H1 (cell line): ENCODE measurements at regions not wholly inside any gene's neighbourhood (a gene's known extent, or its start where the extent isn't known, plus 50 kb on each side); places are given as distances from the start of the nearest gene placed in this dataset.

Experiments
- CTCF ChIA-PET: fragments of 300-600 bp; sonication (Branson Sonifier 250); formaldehyde crosslinking; loops from one replicate; lab custom pipeline; 2021; ENCODE audit not compliant: partially characterized antibody; lab: Charles Lee
- POLR2A ChIA-PET: fragments of 300-600 bp; sonication (Branson Sonifier 250); formaldehyde crosslinking; loops from one replicate; lab custom pipeline; 2021; ENCODE audit warnings: inconsistent platforms; ENCODE audit not compliant: partially characterized antibody; lab: Charles Lee
- DNase-seq, 2 experiments: peaks; one replicate each; pipeline versions ENCODE4 v3.0.0 to v3.0.0-alpha.2; 2010 to 2022; ENCODE audit warnings: low spot score in 2 of 2, low read depth in 1 of 2, mixed read lengths in 1 of 2
- FAIRE-seq: peaks from 2 replicates; lab custom pipeline; 2011; peaks lifted over from hg19 to GRCh38; lab: Jason Lieb, UNC
- H2AFZ ChIP-seq: 2 replicates; pipeline ENCODE4 v1.8.1; 2012; ENCODE audit warnings: low read length, inconsistent platforms
- H2AK5ac ChIP-seq: 2 replicates; pipeline ENCODE4 v1.6.1; 2013; ENCODE audit warnings: low read depth, low read length
- H2BK120ac ChIP-seq: replicated peaks from 2 replicates; pipeline ENCODE3; 2013; ENCODE audit warnings: low read depth, low read length, inconsistent platforms
- H2BK12ac ChIP-seq: 2 replicates; pipeline ENCODE4 v1.6.1; 2013; ENCODE audit warnings: low read depth, low read length
- H2BK15ac ChIP-seq: 2 replicates; pipeline ENCODE4 v1.6.1; 2013; ENCODE audit warnings: low read length
- H2BK20ac ChIP-seq: 2 replicates; pipeline ENCODE4 v1.6.1; 2013; ENCODE audit warnings: low read length
- H2BK5ac ChIP-seq: 2 replicates; pipeline ENCODE4 v1.6.1; 2013; ENCODE audit warnings: low read depth, low read length
- H3K14ac ChIP-seq: 2 replicates; pipeline ENCODE4 v1.6.1; 2013; ENCODE audit warnings: inconsistent platforms; ENCODE audit not compliant: insufficient read length
- H3K18ac ChIP-seq: 2 replicates; pipeline ENCODE4 v1.6.1; 2013; ENCODE audit warnings: low read length; ENCODE audit errors: extremely low read depth
- H3K23ac ChIP-seq: 2 replicates; pipeline ENCODE4 v1.6.1; 2013; ENCODE audit warnings: inconsistent platforms; ENCODE audit not compliant: insufficient read length
- H3K23me2 ChIP-seq: 2 replicates; pipeline ENCODE4 v1.6.1; 2013; ENCODE audit warnings: low read depth, low read length
- H3K27ac ChIP-seq: 2 replicates; pipeline ENCODE4 v1.6.1; 2011; ENCODE audit warnings: low read depth, low read length, inconsistent platforms
- H3K27me3 ChIP-seq, 4 experiments: replicated peaks in 1 of 4; 1 replicate in 1 of 4; 2 replicates in 3 of 4; pipeline versions ENCODE4 v1.6.1 to v1.8.1; 2011 to 2013; ENCODE audit warnings: low read length in 3 of 4, mild to moderate bottlenecking in 3 of 4, inconsistent platforms in 2 of 4, mixed read lengths in 2 of 4, moderate library complexity in 1 of 4; ENCODE audit not compliant: control insufficient read depth in 3 of 4, insufficient read depth in 3 of 4; ENCODE audit errors: extremely low read depth in 1 of 4
- H3K36me3 ChIP-seq, 4 experiments: 2 replicates each; pipeline versions ENCODE4 v1.6.1 to v1.8.1; 2011 to 2013; ENCODE audit warnings: mild to moderate bottlenecking in 4 of 4, low read length in 3 of 4, moderate library complexity in 2 of 4, control low read depth in 1 of 4, inconsistent platforms in 1 of 4; ENCODE audit not compliant: insufficient read depth in 4 of 4, control insufficient read depth in 2 of 4
- H3K4ac ChIP-seq: replicated peaks from 2 replicates; pipeline ENCODE3; 2013; ENCODE audit warnings: low read length, low read depth, mixed read lengths, inconsistent platforms; ENCODE audit not compliant: insufficient read length
- H3K4me1 ChIP-seq, 4 experiments: replicated peaks in 1 of 4; 1 replicate in 1 of 4; 2 replicates in 3 of 4; pipeline versions ENCODE4 v1.6.1 to v1.8.1; 2011 to 2013; ENCODE audit warnings: low read length in 3 of 4, inconsistent platforms in 2 of 4, mixed read lengths in 1 of 4; ENCODE audit not compliant: insufficient read depth in 4 of 4, control insufficient read depth in 3 of 4
- H3K4me2 ChIP-seq, 2 experiments: 2 replicates each; pipeline versions ENCODE4 v1.6.1 to v1.8.1; 2011 to 2013; ENCODE audit warnings: low read depth in 2 of 2, low read length in 2 of 2, control low read depth in 1 of 2, inconsistent platforms in 1 of 2, mild to moderate bottlenecking in 1 of 2; ENCODE audit not compliant: insufficient read depth in 1 of 2
- H3K4me3 ChIP-seq, 4 experiments: fragments of 200-600, 300-600 bp in 1 of 4; sonication (generic), shearing (Covaris generic), sonication (Bioruptor Twin) in 1 of 4; 2 replicates each; pipeline versions ENCODE4 v1.5.1 to v1.8.1; 2011 to 2016; ENCODE audit warnings: low read length in 4 of 4, low read depth in 3 of 4, control low read depth in 2 of 4, inconsistent platforms in 2 of 4, mild to moderate bottlenecking in 2 of 4, mixed read lengths in 1 of 4, moderate library complexity in 1 of 4; ENCODE audit not compliant: insufficient read depth in 2 of 4; ENCODE audit errors: extremely low read depth in 1 of 4
- H3K56ac ChIP-seq: replicated peaks from 2 replicates; pipeline ENCODE3; 2013; ENCODE audit warnings: low read depth, mild to moderate bottlenecking, mixed read lengths, low read length, inconsistent platforms; ENCODE audit not compliant: insufficient read length
- H3K79me1 ChIP-seq: 2 replicates; pipeline ENCODE4 v1.6.1; 2013; ENCODE audit warnings: low read depth, low read length, control low read depth
- H3K79me2 ChIP-seq, 2 experiments: 2 replicates each; pipeline versions ENCODE4 v1.6.1 to v1.8.1; 2012 to 2013; ENCODE audit warnings: low read length in 2 of 2, mild to moderate bottlenecking in 2 of 2, inconsistent platforms in 1 of 2; ENCODE audit not compliant: insufficient read depth in 2 of 2, control insufficient read depth in 1 of 2
- H3K9ac ChIP-seq, 4 experiments: replicated peaks in 1 of 4; 1 replicate in 1 of 4; 2 replicates in 3 of 4; pipeline versions ENCODE4 v1.6.1 to v1.8.1; 2011 to 2013; ENCODE audit warnings: low read depth in 3 of 4, low read length in 3 of 4, control low read depth in 2 of 4, mild to moderate bottlenecking in 2 of 4, moderate library complexity in 2 of 4, inconsistent platforms in 1 of 4; ENCODE audit errors: extremely low read depth in 1 of 4
- H3K9me3 ChIP-seq, 2 experiments: 2 replicates each; pipeline versions ENCODE4 v1.6.1 to v1.8.1; 2012 to 2013; ENCODE audit warnings: mild to moderate bottlenecking in 2 of 2, moderate library complexity in 2 of 2, control low read depth in 1 of 2, inconsistent platforms in 1 of 2, low read depth in 1 of 2, low read length in 1 of 2, mixed read lengths in 1 of 2; ENCODE audit not compliant: insufficient read depth in 2 of 2
- H4K20me1 ChIP-seq, 2 experiments: replicated peaks in 1 of 2; 2 replicates each; pipeline versions ENCODE3 to v1.8.1; 2011 to 2013; ENCODE audit warnings: inconsistent platforms in 2 of 2, low read length in 2 of 2, mild to moderate bottlenecking in 1 of 2; ENCODE audit not compliant: insufficient read depth in 2 of 2, control insufficient read depth in 1 of 2
- H4K5ac ChIP-seq: 2 replicates; pipeline ENCODE4 v1.6.1; 2013; ENCODE audit warnings: low read length, low read depth, mixed read lengths, inconsistent platforms; ENCODE audit not compliant: insufficient read length
- H4K8ac ChIP-seq: 2 replicates; pipeline ENCODE4 v1.8.0; 2013; ENCODE audit warnings: mild to moderate bottlenecking, moderate library complexity, low read length, inconsistent platforms; ENCODE audit not compliant: insufficient read depth; ENCODE audit errors: extremely low read depth
- H4K91ac ChIP-seq: replicated peaks from 2 replicates; pipeline ENCODE3; 2013; ENCODE audit warnings: low read length, mixed read lengths, inconsistent platforms; ENCODE audit not compliant: insufficient read length
- ATF3 ChIP-seq: IDR thresholded peaks from 2 replicates; pipeline ENCODE4 v1.6.1; 2011; ENCODE audit warnings: low read depth, mild to moderate bottlenecking, low read length; ENCODE audit not compliant: insufficient read depth
- CHD2 ChIP-seq: IDR thresholded peaks from 2 replicates; pipeline ENCODE4 v1.6.1; 2012; ENCODE audit warnings: low read length, improper control_type of control experiment
- CTBP2 ChIP-seq: IDR thresholded peaks from 2 replicates; pipeline ENCODE4 v1.7.0; 2011; ENCODE audit warnings: borderline replicate concordance, mild to moderate bottlenecking, moderate library complexity, mixed read lengths, low read length; ENCODE audit not compliant: insufficient read depth, insufficient read length
- EGR1 ChIP-seq: IDR thresholded peaks from 2 replicates; pipeline ENCODE4 v1.6.1; 2011; ENCODE audit warnings: low read depth, low read length, borderline replicate concordance
- MAX ChIP-seq: IDR thresholded peaks from 2 replicates; pipeline ENCODE4 v1.6.1; 2012; ENCODE audit warnings: inconsistent platforms
- PHF8 ChIP-seq: fragments of 200-600 bp; sonication (generic); conservative IDR thresholded peaks from 2 replicates; pipeline ENCODE4 v1.7.1; 2012; ENCODE audit warnings: low read depth, mild to moderate bottlenecking, inconsistent platforms, low read length, moderate library complexity
- SAP30 ChIP-seq: fragments of 300-600 bp; sonication (generic); IDR thresholded peaks from 2 replicates; pipeline ENCODE4 v1.7.1; 2012; ENCODE audit warnings: low read length, moderate library complexity, mild to moderate bottlenecking, inconsistent platforms; ENCODE audit not compliant: insufficient read depth, insufficient replicate concordance
- SIN3A ChIP-seq, 2 experiments: IDR thresholded peaks in 1 of 2; conservative IDR thresholded peaks in 1 of 2; 2 replicates each; pipeline ENCODE4 v1.6.1; 2011 to 2012; ENCODE audit warnings: low read length in 2 of 2, improper control_type of control experiment in 1 of 2, low read depth in 1 of 2, mild to moderate bottlenecking in 1 of 2
- SUZ12 ChIP-seq: fragments of 200-600 bp; sonication (generic); IDR thresholded peaks from 2 replicates; pipeline ENCODE4 v1.6.1; 2012; ENCODE audit warnings: mild to moderate bottlenecking, inconsistent platforms, low read length, moderate library complexity, mixed read lengths
- ZNF274 ChIP-seq: IDR thresholded peaks from 2 replicates; pipeline ENCODE4 v1.7.0; 2012; ENCODE audit warnings: low read length, borderline replicate concordance; ENCODE audit errors: extremely low read depth
- WGBS, 2 experiments: shearing (Covaris generic) in 1 of 2; methylation state at CpG; one replicate each; pipeline versions ENCODE4 v1.1.6 to v1.1.7; 2013 to 2015; ENCODE audit warnings: low lambda C conversion rate in 2 of 2, mixed read lengths in 2 of 2, inconsistent platforms in 1 of 2, low coverage in 1 of 2, missing lambda C conversion rate in 1 of 2; ENCODE audit not compliant: insufficient replicate concordance in 2 of 2, insufficient coverage in 1 of 2, insufficient read length in 1 of 2; ENCODE audit errors: extremely low coverage in 1 of 2, missing lambda C conversion rate in 1 of 2; 5-methylcytosine and 5-hydroxymethylcytosine counted together

- Histone ChIP-seq H4K8ac (peak overlapping the region; percentile 60; the same call in 1 of the 2 replicates), H2BK15ac (no peak overlapping the region), H3K23ac (peak overlapping the region; percentile 9), H3K23me2 (no peaks in the 10 kb centered on the region), H3K36me3 (no peaks in the 10 kb centered on the region), H2AK5ac (no peak overlapping the region), H2BK20ac (no peak overlapping the region), H3K79me1 (no peaks in the 10 kb centered on the region), H2BK5ac (no peak overlapping the region), H3K18ac (no peak overlapping the region), H3K9ac (no peak overlapping the region), H3K27ac (no peak overlapping the region), H3K4me1 (no peaks in the 10 kb centered on the region), H3K27me3 (no peaks in the 10 kb centered on the region), H2BK12ac (no peak overlapping the region), H4K91ac (no peak overlapping the region), H2BK120ac (no peak overlapping the region), H3K56ac (no peak overlapping the region), H2AFZ (no peak overlapping the region), H3K4me3 (no peak overlapping the region), H3K4ac (no peak overlapping the region), H3K79me2 (no peaks in the 10 kb centered on the region), H3K9me3 (peaks cover 0 to 7% of the 10 kb centered on the region in 2 experiments; a peak in 2 of 4 replicates)
- 89% methylated on average over 5 of the region's 5 CpGs; no CpG with 5 or more reads in 1 of the 2 experiments for WGBS, 2 experiments
- FAIRE-seq, result no peak
- POLR2A ChIA-PET, result no interaction called here
- TF ChIP-seq ZNF274 (no peak), PHF8 (no peak), MAX (no peak), ATF3 (no peak), SUZ12 (no peak), EGR1 (no peak), SAP30 (no peak), CTBP2 (no peak), CHD2 (no peak), SIN3A (conservative IDR thresholded peaks at IDR 0.05 in 1 of 2, IDR thresholded peaks at IDR 0.05 in 1 of 2; ENCODE audit: low read depth in 1 of 2, low read length in 2 of 2) (no peak)
- TF ChIP-seq, all 59 proteins: peak for 0
- no peak overlapping the region for H3K14ac ChIP-seq
- CTCF ChIA-PET, result interaction anchor here (0.6 to 1.0 kb wide), 2 partner anchors 18 to 332 kb away, joined by 3 read pairs; no protein-coding TSS in a partner anchor
- no peak overlapping the region for H4K5ac ChIP-seq
- no peak overlapping the region for H3K4me2 ChIP-seq
- no peaks in the 10 kb centered on the region for H4K20me1 ChIP-seq
- DNase-seq, result no peak
Observed at GRCh38 chr1:94357661-94358060, 60.5 kb upstream of the ABCD3 start.
